Femur (tissue), 1 donor: ENCODE measurements at regions not wholly inside any gene's neighbourhood (a gene's known extent, or its start where the extent isn't known, plus 50 kb on each side); places are given as distances from the start of the nearest gene placed in this dataset.
A peak's percentile ranks its signal among the peaks of the same experiment; 100 is the strongest.
"Not testable (repeated sequence)": the region's sequence is repeated elsewhere in the genome, so short reads cannot be mapped to it uniquely, and the experiment has no call there.

Source experiments
- DNase-seq: peaks from one replicate; pipeline ENCODE4 v3.0.0-alpha.2; 2017

- no peak for DNase-seq
Observed at GRCh38 chrX:115912372-115912897, 258.1 kb upstream of the AGTR2 start.

- no peak for DNase-seq
Observed at GRCh38 chrX:115913575-115913974, 257.0 kb upstream of the AGTR2 start.

GRCh38 chrX:115915625-115916024, 254.9 kb upstream of the AGTR2 start:
- DNase-seq: not testable (repeated sequence)

GRCh38 chrX:115929480-115929879, 241.1 kb upstream of the AGTR2 start:
- no peak for DNase-seq

GRCh38 chrX:115936008-115936407, 234.5 kb upstream of the AGTR2 start:
- no peak for DNase-seq

- DNase-seq: no peak
Observed at GRCh38 chrX:115939070-115939469, 231.5 kb upstream of the AGTR2 start.

GRCh38 chrX:115939636-115940160, 230.8 kb upstream of the AGTR2 start:
- no peak for DNase-seq

GRCh38 chrX:115940348-115940747, 230.2 kb upstream of the AGTR2 start:
- DNase-seq: no peak

- peak; percentile 88 for DNase-seq
Observed at GRCh38 chrX:115940888-115941332, 229.6 kb upstream of the AGTR2 start.

- no peak for DNase-seq
Observed at GRCh38 chrX:115941388-115941787, 229.2 kb upstream of the AGTR2 start.

GRCh38 chrX:115946059-115946458, 224.5 kb upstream of the AGTR2 start:
- no peak for DNase-seq

GRCh38 chrX:115948018-115948923, 222.3 kb upstream of the AGTR2 start:
- DNase-seq: peak; percentile 48

- peak; percentile 69 for DNase-seq
Observed at GRCh38 chrX:115949900-115950822, 220.4 kb upstream of the AGTR2 start.

GRCh38 chrX:115952417-115953092, 218.0 kb upstream of the AGTR2 start:
- no peak for DNase-seq

- no peak for DNase-seq
Observed at GRCh38 chrX:115957862-115958490, 212.6 kb upstream of the AGTR2 start.

- no peak for DNase-seq
Observed at GRCh38 chrX:115958687-115959359, 211.7 kb upstream of the AGTR2 start.

GRCh38 chrX:115960440-115961084, 210.0 kb upstream of the AGTR2 start:
- DNase-seq: no peak

GRCh38 chrX:115966920-115967319, 203.6 kb upstream of the AGTR2 start:
- no peak for DNase-seq

- DNase-seq: peak; percentile 59
Observed at GRCh38 chrX:115968436-115969252, 201.9 kb upstream of the AGTR2 start.

GRCh38 chrX:115970718-115971117, 199.8 kb upstream of the AGTR2 start:
- DNase-seq: no peak
